ELF-1 (cell line): ENCODE measurements at regions not wholly inside any gene's neighbourhood (a gene's known extent, or its start where the extent isn't known, plus 50 kb on each side); places are given as distances from the start of the nearest gene placed in this dataset.

Source experiments
- DNase-seq: peaks from one replicate; pipeline ENCODE4 v3.0.0-alpha.2; 2016; ENCODE audit warnings: low read depth, low spot score

DNA sequence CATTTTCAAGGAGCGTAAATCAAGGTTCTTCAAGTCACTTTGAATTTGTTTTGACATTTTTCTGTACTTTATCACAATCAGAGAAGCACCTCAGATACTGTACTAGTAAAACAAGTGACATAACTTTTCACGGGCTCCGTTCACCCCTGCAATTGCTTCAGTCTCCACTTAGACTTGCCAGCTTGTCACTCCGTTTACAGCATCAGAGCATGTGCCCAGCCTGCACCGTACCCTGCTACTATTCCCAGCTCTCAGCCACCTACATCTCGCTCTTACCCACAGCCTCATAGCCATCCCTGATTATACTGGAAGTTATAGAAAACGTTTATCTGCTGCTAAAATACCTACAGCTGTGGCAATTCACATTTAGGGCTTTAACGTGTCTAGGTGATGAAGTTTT lies 135.3 kb upstream of the TENM3 start:
- DNase-seq = no peak

DNA sequence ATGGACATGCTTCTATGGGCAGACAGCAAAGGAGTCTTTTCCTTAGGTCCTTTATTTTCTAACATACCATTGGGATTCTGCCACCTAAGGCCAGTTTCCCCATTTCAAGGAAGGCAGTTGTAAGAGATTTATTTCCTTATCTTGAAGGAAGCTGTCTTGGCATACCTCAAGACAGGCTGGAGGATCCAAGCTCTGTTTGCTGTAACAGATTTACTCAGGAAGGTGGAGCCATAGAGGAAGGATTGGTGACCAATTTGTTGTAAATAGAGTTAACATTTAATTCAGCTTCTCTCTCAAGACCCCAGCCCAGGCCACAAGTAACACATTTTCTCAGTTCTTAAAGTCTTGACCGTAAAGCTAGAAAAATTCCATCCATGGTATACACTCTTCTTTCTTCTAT lies 131.6 kb upstream of the TENM3 start:
- DNase-seq = no peak

DNA sequence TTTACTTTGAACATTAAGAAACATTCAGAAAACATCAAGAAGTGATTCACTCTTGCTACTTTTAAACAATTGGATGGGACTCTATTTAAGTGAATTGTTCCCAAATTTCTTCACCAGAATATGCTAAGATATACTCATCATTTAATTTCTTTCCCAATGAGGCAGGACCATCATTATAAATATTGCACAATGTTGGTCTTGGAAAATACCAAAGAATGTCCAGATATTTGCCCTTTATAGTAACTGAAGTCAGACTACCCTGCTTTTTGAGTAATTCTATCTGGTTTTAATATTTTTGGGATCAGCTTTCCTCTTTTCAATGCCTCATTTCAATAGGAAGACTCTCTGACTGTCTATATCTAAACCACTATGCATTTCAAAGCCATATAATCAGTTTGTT lies 129.4 kb upstream of the TENM3 start:
- no peak for DNase-seq

DNA sequence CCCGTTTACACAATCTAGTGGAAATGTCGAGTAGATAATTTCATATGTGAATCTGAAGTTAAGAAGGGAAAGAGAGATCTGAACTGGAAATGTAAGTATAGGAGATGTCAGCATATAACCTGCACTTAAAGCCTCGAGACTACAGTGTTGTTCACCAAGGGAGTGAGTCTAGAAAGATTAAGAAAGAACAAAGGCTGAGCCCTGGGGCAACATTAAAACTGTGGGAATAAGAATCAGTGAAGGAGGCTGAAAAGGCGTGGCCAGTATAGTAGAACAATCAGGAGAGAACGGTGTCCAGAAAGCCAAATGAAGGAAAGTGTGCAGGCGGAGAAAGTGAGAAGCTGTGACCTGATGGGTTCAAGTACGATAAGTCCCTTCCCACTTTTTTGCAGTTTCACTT lies 118.8 kb upstream of the TENM3 start:
- DNase-seq = no peak

DNA sequence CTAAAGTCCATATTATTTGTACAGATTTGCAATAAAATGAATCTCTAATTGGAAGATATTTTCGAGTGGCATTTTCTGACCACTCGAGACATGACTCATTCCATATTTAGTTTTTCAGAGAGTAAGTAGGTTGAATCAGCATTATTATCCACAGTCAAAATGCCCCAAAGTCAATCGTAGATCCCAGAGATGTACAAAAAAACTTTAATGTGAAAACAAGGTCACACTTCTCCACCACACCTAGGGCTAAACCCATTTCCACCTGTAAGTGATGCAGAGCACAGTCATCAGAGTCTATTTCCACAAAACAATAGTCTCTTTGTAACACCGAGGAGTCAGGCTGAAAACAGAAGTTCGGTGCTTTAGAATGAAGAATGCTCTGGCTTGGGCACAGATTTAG lies 117.1 kb upstream of the TENM3 start:
- DNase-seq = no peak

- no peak for DNase-seq
Measured at GRCh38 chr4:182126603-182127002, 116.6 kb upstream of the TENM3 start.

- DNase-seq = no peak
Measured at GRCh38 chr4:182133033-182133432, 110.2 kb upstream of the TENM3 start.

DNA sequence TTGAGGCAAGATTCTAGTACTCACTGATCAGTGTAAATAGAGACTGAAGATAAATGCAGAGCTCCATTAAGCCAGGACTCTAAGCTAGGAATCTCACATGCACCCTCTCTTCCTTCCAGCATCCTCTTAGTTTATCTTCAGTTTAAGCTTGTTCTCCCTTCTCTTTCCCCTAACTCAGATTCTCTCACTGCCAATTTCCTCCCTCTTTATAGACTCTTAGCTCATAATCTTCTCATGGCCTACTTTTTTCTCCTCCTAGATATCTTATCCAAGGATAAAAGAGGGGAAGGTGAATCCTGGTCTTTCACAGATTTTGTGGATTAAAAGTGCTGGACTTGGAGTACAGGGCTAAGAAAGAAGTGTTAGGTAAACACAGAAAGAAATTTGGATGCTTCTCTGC lies 108.9 kb upstream of the TENM3 start:
- DNase-seq = no peak

- no peak for DNase-seq
Measured at GRCh38 chr4:182136201-182136600, 107.0 kb upstream of the TENM3 start.

DNA sequence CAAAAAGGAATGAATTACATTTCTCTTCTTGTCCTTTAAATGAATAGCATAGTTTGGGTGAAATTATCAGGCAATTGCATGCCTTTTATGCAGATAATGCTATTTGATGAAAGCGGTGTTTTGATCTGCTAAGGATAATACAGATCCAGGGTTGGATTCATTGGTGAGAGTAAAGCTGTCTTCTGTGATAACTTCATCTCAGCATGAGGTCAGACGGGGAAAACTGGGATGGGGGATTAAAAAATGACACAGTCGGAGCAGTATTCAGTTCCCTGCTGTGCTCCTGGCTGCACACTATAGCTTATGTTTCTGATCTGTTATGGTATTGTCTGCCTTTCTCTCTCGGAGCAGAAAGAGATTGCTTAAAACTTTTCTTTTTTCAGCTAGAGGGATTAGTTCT lies 105.9 kb upstream of the TENM3 start:
- no peak for DNase-seq

DNA sequence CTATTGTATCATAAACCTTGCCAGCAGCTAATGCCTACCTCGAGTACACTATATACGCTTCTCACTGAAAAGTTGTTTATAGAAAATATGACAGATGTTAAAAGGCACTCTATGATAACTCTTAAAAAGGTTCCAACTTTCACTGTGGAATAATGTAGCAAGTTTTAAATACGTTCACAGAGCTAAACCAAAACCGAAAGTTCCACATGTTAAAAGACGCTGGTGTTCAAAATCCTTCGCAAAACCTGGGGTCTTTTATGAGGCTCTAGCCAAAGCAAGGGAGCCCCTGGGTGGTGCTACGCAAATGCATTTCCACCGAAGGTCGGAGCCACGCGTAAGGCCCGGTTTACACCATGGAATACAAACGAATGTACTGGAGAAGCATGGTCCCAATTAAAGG lies 103.7 kb upstream of the TENM3 start:
- DNase-seq = no peak

DNA sequence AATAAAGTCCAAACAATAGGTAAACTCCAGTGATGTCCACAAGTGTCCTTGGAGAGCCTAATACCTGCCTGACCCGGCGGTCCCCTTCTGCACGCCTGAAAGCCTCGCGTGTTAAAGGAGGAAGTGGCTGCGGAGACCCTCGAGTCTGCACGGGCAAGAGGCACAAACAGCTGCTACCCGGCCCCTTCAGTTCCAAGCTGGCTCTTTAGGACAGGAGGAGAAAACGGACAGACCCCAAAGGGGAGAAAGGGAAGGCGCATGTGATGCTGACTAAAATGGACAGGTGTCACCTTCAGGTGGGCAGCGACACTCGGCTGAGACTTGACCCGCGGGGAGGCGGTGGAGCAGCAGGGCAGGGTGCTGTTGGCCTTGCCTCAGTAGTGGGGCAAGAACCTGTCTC lies 102.7 kb upstream of the TENM3 start:
- no peak for DNase-seq

DNA sequence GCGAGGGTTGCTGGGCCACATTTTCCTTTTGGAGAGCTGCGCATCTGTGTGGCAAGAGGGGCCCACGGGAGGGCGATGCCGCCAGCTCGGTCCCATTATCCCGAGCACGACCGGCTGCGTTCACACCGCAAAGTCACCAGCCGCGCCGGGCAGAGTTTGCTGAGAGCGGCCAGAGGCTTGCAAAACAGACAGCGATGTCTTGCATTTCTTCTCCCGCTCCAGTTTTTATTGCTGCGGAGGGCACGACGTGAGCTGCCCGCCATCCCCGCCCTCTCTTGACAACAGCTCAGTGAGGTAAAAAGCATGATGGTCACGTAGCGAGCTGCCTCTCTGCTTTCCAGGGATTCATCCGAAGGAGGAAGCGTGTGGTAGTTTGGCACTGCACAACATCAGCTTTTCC lies 102.1 kb upstream of the TENM3 start:
- DNase-seq = peak; percentile 54

DNA sequence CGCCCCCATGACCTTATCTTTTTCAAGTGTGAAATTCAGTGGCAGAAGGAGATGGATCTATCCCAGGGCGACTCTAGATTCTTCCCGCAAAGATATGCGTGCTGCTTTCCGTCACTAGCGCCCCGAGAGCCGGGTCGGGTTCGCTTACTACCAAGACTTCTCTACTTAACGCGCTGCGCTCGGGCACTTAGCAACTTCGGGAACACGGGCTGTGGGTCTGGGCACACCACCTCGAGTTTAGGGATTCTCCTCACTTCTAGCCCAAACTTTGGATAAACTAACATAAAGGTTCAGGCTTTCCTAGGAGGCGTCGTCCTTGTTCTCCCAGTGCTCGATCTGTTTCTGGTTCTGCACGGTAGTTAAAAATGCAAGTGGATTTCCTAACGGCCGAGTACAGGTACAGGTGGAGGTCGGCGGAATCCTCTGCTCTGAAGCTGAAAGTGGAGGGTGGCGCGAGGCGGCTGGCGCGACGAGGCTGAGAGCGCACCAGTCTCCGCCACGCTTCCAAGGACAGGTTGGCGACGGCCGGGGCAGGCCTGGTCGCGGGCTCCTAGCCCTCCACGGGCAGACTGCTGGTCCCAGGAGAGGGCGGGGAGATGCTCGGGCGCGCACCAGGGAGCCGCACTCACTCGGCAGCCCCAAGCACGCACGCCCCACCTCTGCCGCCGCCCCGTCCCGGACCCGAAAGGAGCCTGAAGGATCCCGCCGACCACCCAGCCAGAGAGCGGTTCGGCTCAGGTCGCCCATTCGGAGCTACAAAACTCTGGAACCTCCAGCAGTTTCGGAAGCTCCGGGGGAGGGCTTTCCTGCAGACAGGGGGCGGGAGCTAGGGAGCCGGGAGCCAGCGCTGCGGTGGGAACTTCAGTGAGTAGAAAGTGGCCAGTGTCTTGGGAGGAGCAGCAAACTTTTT lies 100.8 kb upstream of the TENM3 start:
- DNase-seq = peak; percentile 79

DNA sequence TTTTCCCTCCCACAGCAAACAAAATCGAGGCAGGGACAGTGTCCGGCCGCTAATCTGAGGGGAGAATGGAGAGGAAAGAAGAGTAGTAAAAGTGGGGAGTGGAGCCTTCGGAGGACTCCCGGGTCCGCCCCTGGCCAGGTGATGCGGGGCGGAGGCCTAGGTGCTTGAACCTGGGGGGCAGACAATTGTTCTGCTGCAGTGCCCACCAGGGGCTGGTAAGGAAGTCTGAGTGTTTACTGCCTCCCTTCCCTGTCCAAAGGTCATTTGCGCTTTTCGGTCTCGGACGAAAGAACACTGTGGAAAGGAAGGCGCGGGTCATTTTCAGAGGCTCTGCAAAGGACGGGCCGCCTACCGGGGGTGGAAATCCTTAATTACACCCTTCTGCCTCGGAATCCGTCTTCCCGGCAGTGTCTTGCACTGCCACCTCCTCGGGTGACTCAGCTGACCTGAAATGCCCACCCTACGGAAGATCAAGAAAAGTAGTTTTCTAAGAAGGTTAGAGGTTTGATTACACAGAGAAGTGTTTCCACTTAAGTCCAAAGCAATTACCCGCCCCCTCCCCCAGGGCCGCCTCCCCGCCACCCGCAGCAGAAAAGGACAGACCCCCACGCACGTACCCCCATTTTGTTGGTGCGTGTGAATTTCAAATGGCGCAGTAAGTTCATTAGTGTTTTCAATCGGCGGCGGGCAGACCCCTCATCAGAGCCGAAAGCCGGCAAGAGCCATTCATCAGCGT lies 99.9 kb upstream of the TENM3 start:
- DNase-seq = no peak

- peak; percentile 86 for DNase-seq
Measured at GRCh38 chr4:182143822-182144625, 99.2 kb upstream of the TENM3 start.

GRCh38 chr4:182144626-182145333 lies 98.4 kb upstream of the TENM3 start:
- DNase-seq = peak; percentile 13

DNA sequence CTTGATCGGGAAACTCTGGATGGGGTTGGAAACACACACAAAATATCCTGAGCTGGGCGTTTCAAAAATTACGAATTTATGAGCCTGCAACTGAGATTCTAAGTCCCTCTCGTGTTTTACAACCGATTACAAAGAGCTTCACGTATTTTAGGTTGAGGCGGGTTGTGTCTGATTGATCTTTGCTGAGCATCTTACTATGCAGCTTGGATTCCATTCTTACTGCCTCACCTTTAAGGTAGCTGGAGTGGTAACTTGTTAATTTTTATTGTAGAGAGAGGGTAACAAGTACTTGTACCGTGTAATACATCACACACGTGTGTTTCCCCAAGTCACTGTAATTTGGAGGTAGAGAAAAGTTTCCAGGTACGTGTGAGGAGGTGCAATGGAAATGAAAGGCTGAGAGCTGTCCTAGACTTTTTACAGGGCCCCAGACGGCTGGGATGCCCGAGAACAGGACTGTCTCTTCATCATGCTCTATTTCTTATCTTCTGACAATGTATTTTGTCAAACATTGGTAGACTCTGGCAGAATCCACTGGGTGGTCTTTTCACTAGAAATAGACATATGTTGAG lies 97.8 kb upstream of the TENM3 start:
- DNase-seq = peak; percentile 52

GRCh38 chr4:182147391-182147790 lies 95.8 kb upstream of the TENM3 start:
- DNase-seq = no peak

DNA sequence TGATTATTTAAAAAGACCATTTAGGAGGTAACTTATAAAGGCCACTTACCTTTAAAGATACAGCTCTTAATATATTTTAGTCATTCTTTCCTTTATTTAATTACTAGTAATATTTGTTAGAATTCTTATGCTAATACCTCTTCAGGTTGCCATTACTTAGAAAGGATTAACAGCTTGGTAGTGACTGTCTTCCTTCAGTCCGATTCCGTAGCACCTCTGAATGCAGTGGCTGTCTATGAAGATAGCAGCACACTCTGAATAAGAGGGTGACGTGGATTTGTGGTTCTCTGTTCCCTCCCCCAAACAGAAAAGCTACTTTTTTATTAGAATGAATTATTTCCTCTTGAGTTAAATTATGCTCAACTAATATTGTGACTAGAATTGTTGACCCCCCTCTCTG lies 92.6 kb upstream of the TENM3 start:
- no peak for DNase-seq

DNA sequence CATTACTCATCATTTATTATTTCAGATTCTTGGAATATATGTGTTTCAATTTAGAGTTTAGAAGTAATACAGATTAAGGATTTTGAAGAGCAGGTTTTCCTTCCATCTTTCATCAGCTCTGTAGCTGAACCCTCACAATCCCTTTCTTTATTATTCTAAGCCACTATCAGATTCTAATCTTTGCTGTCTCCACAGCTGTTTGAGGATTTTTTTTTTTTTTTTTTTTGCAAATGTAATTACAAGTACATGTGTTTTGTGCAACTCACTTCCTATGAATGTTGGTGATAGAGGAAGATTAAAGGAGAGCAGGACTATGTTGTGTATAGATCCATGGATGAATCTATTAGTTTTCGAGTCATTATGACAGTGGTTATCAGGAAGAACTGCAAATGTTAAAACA lies 87.4 kb upstream of the TENM3 start:
- DNase-seq = no peak
